CD4-positive, alpha-beta T cell (primary cell): ENCODE measurements at regions not wholly inside any gene's neighbourhood (a gene's known extent, or its start where the extent isn't known, plus 50 kb on each side); places are given as distances from the start of the nearest gene placed in this dataset.

Experiments
- ATAC-seq: fragments of 200-7000 bp; cut with Tn5 transposase; one replicate; pipeline ENCODE4 v1.10.0; 2022; ENCODE audit warnings: mild to moderate bottlenecking; ENCODE audit not compliant: poor library complexity
- CTCF ChIA-PET: fragments of 350-600 bp; sonication (Branson Sonifier 250); formaldehyde crosslinking; loops from one replicate; lab custom pipeline; 2021; ENCODE audit warnings: antibody characterized with exemption, inconsistent platforms; lab: Charles Lee
- POLR2A ChIA-PET: fragments of 350-600 bp; sonication (Branson Sonifier 250); formaldehyde crosslinking; loops from one replicate; lab custom pipeline; 2021; ENCODE audit warnings: antibody characterized with exemption, inconsistent platforms; lab: Charles Lee
- DNase-seq, 14 experiments: peaks; one replicate each; pipeline ENCODE4 v3.0.0-alpha.2; 2013 to 2020; ENCODE audit warnings: mixed read lengths in 2 of 14
- H3K27ac ChIP-seq, 2 donors: one replicate each; pipeline versions ENCODE4 v1.5.1 to v1.7.0; 2013; ENCODE audit warnings: low read length in 2 of 2, low read depth in 1 of 2, mild to moderate bottlenecking in 1 of 2
- H3K27me3 ChIP-seq, 2 experiments: 1 replicate in 1 of 2; 2 replicates in 1 of 2; pipeline versions ENCODE4 v1.6.1 to v1.7.0; 2013; ENCODE audit warnings: low read length in 2 of 2, control low read depth in 1 of 2, mild to moderate bottlenecking in 1 of 2, moderate library complexity in 1 of 2; ENCODE audit not compliant: insufficient read depth in 2 of 2, control insufficient read depth in 1 of 2
- H3K36me3 ChIP-seq: one replicate; pipeline ENCODE4 v1.6.1; 2013; ENCODE audit warnings: low read length, control low read depth; ENCODE audit not compliant: insufficient read depth
- H3K4me1 ChIP-seq: one replicate; pipeline ENCODE4 v1.6.1; 2013; ENCODE audit warnings: low read length, control low read depth; ENCODE audit not compliant: insufficient read depth
- H3K4me3 ChIP-seq: one replicate; pipeline ENCODE4 v1.5.1; 2013; ENCODE audit warnings: mild to moderate bottlenecking, low read length, moderate library complexity
- H3K9me3 ChIP-seq, 2 experiments: 1 replicate in 1 of 2; 2 replicates in 1 of 2; pipeline versions ENCODE4 v1.6.1 to v1.7.0; 2013; ENCODE audit warnings: low read length in 2 of 2, mild to moderate bottlenecking in 2 of 2, control low read depth in 1 of 2, moderate library complexity in 1 of 2; ENCODE audit not compliant: control insufficient read depth in 1 of 2, insufficient read depth in 1 of 2
- H3K27ac Mint-ChIP-seq: one replicate; pipeline ENCODE4 v1.8.0; 2020; ENCODE audit warnings: mixed read lengths
- H3K27me3 Mint-ChIP-seq: one replicate; pipeline ENCODE4 v1.8.0; 2021; ENCODE audit warnings: mixed read lengths
- H3K36me3 Mint-ChIP-seq: one replicate; pipeline ENCODE4 v1.8.0; 2021; ENCODE audit warnings: low read depth, mixed read lengths
- H3K4me1 Mint-ChIP-seq: one replicate; pipeline ENCODE4 v1.8.0; 2021; ENCODE audit warnings: low read depth, mixed read lengths
- H3K4me3 Mint-ChIP-seq: one replicate; pipeline ENCODE4 v1.8.0; 2020; ENCODE audit warnings: mild to moderate bottlenecking, mixed read lengths
- H3K9me3 Mint-ChIP-seq: one replicate; pipeline ENCODE4 v1.8.0; 2020; ENCODE audit warnings: mixed read lengths
- intact Hi-C, 2 experiments: fragments of 100-400 bp; cut with DNase I in 1 of 2; cut with micrococcal nuclease in 1 of 2; formaldehyde crosslinking; loops; one replicate each; pipeline versions ENCODE4 v1.15.1 to v1.9.0; 2023 to 2025; cut with DNase I, micrococcal nuclease
- TF ChIP-seq, protein P1 (sequence below): fragments of 200-600 bp; IDR thresholded peaks from one replicate; pipeline ENCODE4 v1.8.0; 2022; ENCODE audit warnings: antibody characterized with exemption, mild to moderate bottlenecking

DNA sequence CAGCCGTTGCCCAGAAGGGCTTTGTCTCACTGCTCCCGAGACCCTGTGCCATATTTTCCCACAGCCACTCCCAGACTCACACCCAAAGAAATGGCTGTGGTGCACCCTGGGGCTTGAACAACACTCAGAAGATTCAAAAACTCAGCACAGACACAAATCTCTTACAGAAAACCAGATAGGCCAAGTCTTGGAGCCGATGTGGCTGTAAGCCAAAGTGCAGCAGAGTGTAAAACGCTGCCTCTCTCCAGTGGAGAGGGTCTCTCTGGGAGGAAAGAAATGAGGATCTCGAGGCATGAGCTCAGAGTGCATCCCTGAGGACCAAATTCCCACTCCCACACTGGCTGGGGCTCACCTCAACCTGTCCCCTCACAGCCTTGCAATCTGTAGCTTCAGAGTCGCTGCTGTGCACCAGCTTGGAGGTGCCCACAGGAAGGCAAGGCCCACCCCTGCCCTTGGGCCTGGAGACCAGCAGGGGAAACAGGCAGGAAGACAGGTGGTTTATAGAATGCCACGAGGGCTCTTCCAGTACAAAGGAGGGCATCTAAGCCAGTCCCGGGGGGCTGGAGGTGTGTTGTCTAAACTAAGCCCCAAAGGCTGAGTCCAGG, 171.3 kb upstream of the AJAP1 start:
- Histone ChIP-seq H3K27ac (no peak overlapping the region), H3K4me1 (no peaks in the 10 kb centered on the region), H3K36me3 (no peaks in the 10 kb centered on the region), H3K27me3 (no peaks in the 10 kb centered on the region), H3K9me3 (peaks cover 0 to 30% of the 10 kb centered on the region in 2 experiments), H3K4me3 (no peak overlapping the region)
- H3K4me1 Mint-ChIP-seq: no peaks in the 10 kb centered on the region
- no peak for ATAC-seq
- no peak for DNase-seq
- ChIA-PET POLR2A (no interaction called here), CTCF (no interaction called here)
- no peaks in the 10 kb centered on the region for H3K36me3 Mint-ChIP-seq
- no peak overlapping the region for H3K27ac Mint-ChIP-seq
- TF ChIP-seq, protein P1, sequence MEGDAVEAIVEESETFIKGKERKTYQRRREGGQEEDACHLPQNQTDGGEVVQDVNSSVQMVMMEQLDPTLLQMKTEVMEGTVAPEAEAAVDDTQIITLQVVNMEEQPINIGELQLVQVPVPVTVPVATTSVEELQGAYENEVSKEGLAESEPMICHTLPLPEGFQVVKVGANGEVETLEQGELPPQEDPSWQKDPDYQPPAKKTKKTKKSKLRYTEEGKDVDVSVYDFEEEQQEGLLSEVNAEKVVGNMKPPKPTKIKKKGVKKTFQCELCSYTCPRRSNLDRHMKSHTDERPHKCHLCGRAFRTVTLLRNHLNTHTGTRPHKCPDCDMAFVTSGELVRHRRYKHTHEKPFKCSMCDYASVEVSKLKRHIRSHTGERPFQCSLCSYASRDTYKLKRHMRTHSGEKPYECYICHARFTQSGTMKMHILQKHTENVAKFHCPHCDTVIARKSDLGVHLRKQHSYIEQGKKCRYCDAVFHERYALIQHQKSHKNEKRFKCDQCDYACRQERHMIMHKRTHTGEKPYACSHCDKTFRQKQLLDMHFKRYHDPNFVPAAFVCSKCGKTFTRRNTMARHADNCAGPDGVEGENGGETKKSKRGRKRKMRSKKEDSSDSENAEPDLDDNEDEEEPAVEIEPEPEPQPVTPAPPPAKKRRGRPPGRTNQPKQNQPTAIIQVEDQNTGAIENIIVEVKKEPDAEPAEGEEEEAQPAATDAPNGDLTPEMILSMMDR: no peak
- intact Hi-C loops: no loop called here
- peaks cover 8% of the 10 kb centered on the region for H3K27me3 Mint-ChIP-seq
- no peak overlapping the region for H3K4me3 Mint-ChIP-seq
- H3K9me3 Mint-ChIP-seq: no peaks in the 10 kb centered on the region

GRCh38 chr1:4485398-4485797, 169.0 kb upstream of the AJAP1 start:
- POLR2A ChIA-PET: no interaction called here
- CTCF ChIA-PET: no interaction called here
- intact Hi-C loops: no loop called here
- Mint-ChIP-seq H3K4me3 (no peak overlapping the region), H3K27me3 (peaks cover 8% of the 10 kb centered on the region), H3K36me3 (no peaks in the 10 kb centered on the region), H3K9me3 (no peaks in the 10 kb centered on the region), H3K4me1 (no peaks in the 10 kb centered on the region), H3K27ac (no peak overlapping the region)
- H3K4me1 ChIP-seq: no peaks in the 10 kb centered on the region
- no peaks in the 10 kb centered on the region for H3K36me3 ChIP-seq
- H3K4me3 ChIP-seq: no peak overlapping the region
- ATAC-seq: no peak
- TF ChIP-seq, protein P1: no peak
- H3K9me3 ChIP-seq: peaks cover 0 to 30% of the 10 kb centered on the region in 2 experiments
- DNase-seq: no peak
- no peak overlapping the region for H3K27ac ChIP-seq
- no peaks in the 10 kb centered on the region for H3K27me3 ChIP-seq

DNA sequence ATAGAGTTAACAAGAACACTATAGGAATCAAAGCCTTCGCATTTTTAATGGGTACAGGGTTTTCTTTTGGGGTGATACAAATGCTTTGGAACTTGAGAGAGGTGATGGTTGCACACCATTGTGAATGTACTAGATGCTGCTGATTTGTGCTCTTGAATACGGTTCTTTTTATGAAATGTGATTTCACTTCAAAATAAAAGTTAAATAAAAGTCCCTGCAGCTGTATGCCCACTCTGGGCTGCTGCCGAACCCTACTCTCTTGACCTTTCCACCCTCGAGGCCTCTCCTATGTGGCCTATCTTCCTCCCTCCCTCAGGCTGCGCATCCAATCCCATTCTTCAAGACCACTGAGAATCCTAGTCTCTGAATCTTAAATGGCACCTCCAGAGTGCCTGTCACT, 168.5 kb upstream of the AJAP1 start:
- no peak overlapping the region for H3K27ac Mint-ChIP-seq
- H3K27me3 Mint-ChIP-seq: peaks cover 8% of the 10 kb centered on the region
- no peaks in the 10 kb centered on the region for H3K9me3 Mint-ChIP-seq
- no peak overlapping the region for H3K27ac ChIP-seq
- H3K4me3 Mint-ChIP-seq: no peak overlapping the region
- ATAC-seq (no peak), DNase-seq (no peak)
- TF ChIP-seq, protein P1: no peak
- intact Hi-C loops: no loop called here
- H3K4me1 ChIP-seq: no peaks in the 10 kb centered on the region
- H3K36me3 Mint-ChIP-seq: no peaks in the 10 kb centered on the region
- H3K4me1 Mint-ChIP-seq: no peaks in the 10 kb centered on the region
- CTCF ChIA-PET: no interaction called here
- no peak overlapping the region for H3K4me3 ChIP-seq
- H3K9me3 ChIP-seq: peaks cover 0 to 30% of the 10 kb centered on the region in 2 experiments
- POLR2A ChIA-PET: no interaction called here
- H3K27me3 ChIP-seq: no peaks in the 10 kb centered on the region
- no peaks in the 10 kb centered on the region for H3K36me3 ChIP-seq
